ENCODE measurements at regions not wholly inside any gene's neighbourhood (a gene's known extent, or its start where the extent isn't known, plus 50 kb on each side); places are given as distances from the start of the nearest gene placed in this dataset.

DNA sequence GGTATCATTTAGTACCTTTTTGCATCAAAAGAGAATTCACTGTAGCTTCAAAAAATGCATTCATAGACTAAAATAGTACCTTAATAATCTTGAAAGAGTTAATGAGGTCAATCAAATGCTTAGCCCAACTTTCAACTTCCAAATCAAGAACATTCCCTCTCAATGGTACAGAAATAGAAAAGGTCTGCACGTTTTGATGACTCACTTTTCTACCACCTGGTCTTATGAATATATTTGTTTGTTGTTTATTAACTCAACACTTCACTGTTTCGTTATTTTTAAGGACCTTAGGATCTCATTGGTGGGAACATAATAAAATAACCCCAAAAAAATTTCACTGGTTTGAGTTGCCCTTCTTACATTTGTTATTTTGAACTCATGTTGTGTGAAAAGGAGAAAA lies 229.5 kb downstream of the MEF2C start:
- H2AK5ac ChIP-seq (ENCODE audit: low read depth, low read length) = no peak overlapping the region
- H3K79me2 ChIP-seq (ENCODE audit: control insufficient read depth in 1 of 2, insufficient read depth in 2 of 2, low read length in 2 of 2) = no peaks in the 10 kb centered on the region
- H2BK12ac ChIP-seq (ENCODE audit: low read depth, low read length) = no peak overlapping the region
- ChIA-PET CTCF (ENCODE audit: partially characterized antibody) (no interaction called here), POLR2A (ENCODE audit: partially characterized antibody) (no interaction called here)
- no peak overlapping the region for H3K4me3 ChIP-seq (ENCODE audit: extremely low read depth in 1 of 4, insufficient read depth in 2 of 4, low read depth in 3 of 4, low read length in 4 of 4)
- H2AFZ ChIP-seq (ENCODE audit: low read length) = no peak overlapping the region
- H4K20me1 ChIP-seq (replicated peaks in 1 of 2; ENCODE audit: control insufficient read depth in 1 of 2, insufficient read depth in 2 of 2, low read length in 2 of 2) = no peaks in the 10 kb centered on the region
- no peak overlapping the region for H3K4ac ChIP-seq (replicated peaks; ENCODE audit: insufficient read length, low read depth, low read length)
- H3K36me3 ChIP-seq (ENCODE audit: control insufficient read depth in 2 of 4, insufficient read depth in 4 of 4, low read length in 3 of 4) = no peaks in the 10 kb centered on the region
- WGBS, 2 experiments (ENCODE audit: extremely low coverage in 1 of 2, insufficient coverage in 1 of 2, insufficient read length in 1 of 2, insufficient replicate concordance in 2 of 2, low coverage in 1 of 2, low lambda C conversion rate in 2 of 2, missing lambda C conversion rate in 1 of 2) = 78% methylated on average over 2 of the region's 2 CpGs; no CpG with 5 or more reads in 1 of the 2 experiments
- H2BK20ac ChIP-seq (ENCODE audit: low read length) = no peak overlapping the region
- no peak overlapping the region for H4K91ac ChIP-seq (replicated peaks; ENCODE audit: insufficient read length, low read length)
- no peak overlapping the region for H3K4me2 ChIP-seq (ENCODE audit: insufficient read depth in 1 of 2, low read depth in 2 of 2, low read length in 2 of 2)
- H2BK15ac ChIP-seq (ENCODE audit: low read length) = no peak overlapping the region
- FAIRE-seq = no peak
- H3K18ac ChIP-seq (ENCODE audit: extremely low read depth, low read length) = no peak overlapping the region
- no peak overlapping the region for H3K9ac ChIP-seq (replicated peaks in 1 of 4; ENCODE audit: extremely low read depth in 1 of 4, low read depth in 3 of 4, low read length in 3 of 4)
- peaks cover 0 to 8% (median 0%) of the 10 kb centered on the region in 4 experiments; a peak in 3 of 7 replicates for H3K27me3 ChIP-seq (replicated peaks in 1 of 4; ENCODE audit: control insufficient read depth in 3 of 4, extremely low read depth in 1 of 4, insufficient read depth in 3 of 4, low read length in 3 of 4)
- no peak overlapping the region for H3K23ac ChIP-seq (ENCODE audit: insufficient read length)
- no peaks in the 10 kb centered on the region for H3K79me1 ChIP-seq (ENCODE audit: low read depth, low read length)
- H4K8ac ChIP-seq (ENCODE audit: extremely low read depth, insufficient read depth, low read length) = no peak overlapping the region
- H4K5ac ChIP-seq (ENCODE audit: insufficient read length, low read depth, low read length) = no peak overlapping the region
- no peak overlapping the region for H3K56ac ChIP-seq (replicated peaks; ENCODE audit: insufficient read length, low read depth, low read length)
- DNase-seq (ENCODE audit: low read depth in 1 of 2, low spot score in 2 of 2) = no peak
- no peak overlapping the region for H3K14ac ChIP-seq (ENCODE audit: insufficient read length)
- no peaks in the 10 kb centered on the region; the same call in 1 of the 2 replicates for H3K23me2 ChIP-seq (ENCODE audit: low read depth, low read length)
- H3K4me1 ChIP-seq (replicated peaks in 1 of 4; ENCODE audit: control insufficient read depth in 3 of 4, insufficient read depth in 4 of 4, low read length in 3 of 4) = no peaks in the 10 kb centered on the region
- H3K9me3 ChIP-seq (ENCODE audit: insufficient read depth in 2 of 2, low read depth in 1 of 2, low read length in 1 of 2) = no peaks in the 10 kb centered on the region
- H2BK5ac ChIP-seq (ENCODE audit: low read depth, low read length) = no peak overlapping the region
- no peak overlapping the region for H3K27ac ChIP-seq (ENCODE audit: low read depth, low read length)
- no peak overlapping the region for H2BK120ac ChIP-seq (replicated peaks; ENCODE audit: low read depth, low read length)
- TF ChIP-seq BACH1 (IDR thresholded peaks at IDR 0.05; ENCODE audit: low read length) (no peak), SRF (IDR thresholded peaks at IDR 0.05; ENCODE audit: low read depth, low read length) (no peak), BRCA1 (IDR thresholded peaks at IDR 0.05; ENCODE audit: low read depth, low read length) (no peak), TBP (IDR thresholded peaks at IDR 0.05; ENCODE audit: low read depth, low read length) (no peak), HDAC2 (IDR thresholded peaks at IDR 0.05; ENCODE audit: borderline replicate concordance in 1 of 2, low read depth in 2 of 2, low read length in 2 of 2) (no peak), SP2 (IDR thresholded peaks at IDR 0.05; ENCODE audit: low read length) (no peak), CTBP2 (IDR thresholded peaks at IDR 0.05; ENCODE audit: borderline replicate concordance, insufficient read depth, insufficient read length, low read length) (no peak), TEAD4 (IDR thresholded peaks at IDR 0.05; ENCODE audit: low read depth, low read length) (no peak), EGR1 (IDR thresholded peaks at IDR 0.05; ENCODE audit: borderline replicate concordance, low read depth, low read length) (no peak), SUZ12 (IDR thresholded peaks at IDR 0.05; ENCODE audit: low read length) (no peak), POLR2AphosphoS5 (IDR thresholded peaks at IDR 0.05; ENCODE audit: low read depth, low read length) (no peak)
- TF ChIP-seq, protein P1, sequence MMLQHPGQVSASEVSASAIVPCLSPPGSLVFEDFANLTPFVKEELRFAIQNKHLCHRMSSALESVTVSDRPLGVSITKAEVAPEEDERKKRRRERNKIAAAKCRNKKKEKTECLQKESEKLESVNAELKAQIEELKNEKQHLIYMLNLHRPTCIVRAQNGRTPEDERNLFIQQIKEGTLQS (IDR thresholded peaks at IDR 0.05; ENCODE audit: insufficient read depth, low read depth, low read length) = no peak
